Endothelial cell of umbilical vein (primary cell): ENCODE measurements at regions not wholly inside any gene's neighbourhood (a gene's known extent, or its start where the extent isn't known, plus 50 kb on each side); places are given as distances from the start of the nearest gene placed in this dataset.

Source experiments
- BruUV-seq: library from RNA; stranded (reverse); fragments of 400-500 nt; replicated peaks from 2 replicates; lab custom pipeline; 2021; lab: Mats Ljungman, UMichigan
- CTCF ChIA-PET: fragments of 300-600, 350-600 bp; sonication (Branson Sonifier 250); formaldehyde crosslinking; loops from one replicate; lab custom pipeline; 2021; ENCODE audit warnings: antibody characterized with exemption, inconsistent platforms; lab: Charles Lee
- POLR2A ChIA-PET: fragments of 300-600, 350-600 bp; sonication (Branson Sonifier 250); formaldehyde crosslinking; loops from one replicate; lab custom pipeline; 2021; ENCODE audit warnings: antibody characterized with exemption, inconsistent platforms; lab: Charles Lee
- DNase-seq: peaks from one replicate; pipeline ENCODE4 v3.0.0-alpha.2; 2011; ENCODE audit warnings: low read depth, low spot score
- FAIRE-seq: peaks from 2 replicates; lab custom pipeline; 2011; peaks lifted over from hg19 to GRCh38; lab: Jason Lieb, UNC
- H2AFZ ChIP-seq: 2 replicates; pipeline ENCODE4 v1.6.0; 2012; ENCODE audit warnings: low read depth, low read length, control low read depth, inconsistent platforms
- H3K27ac ChIP-seq: 2 replicates; pipeline ENCODE4 v1.5.1; 2011; ENCODE audit warnings: low read depth, mild to moderate bottlenecking, control low read depth, low read length, moderate library complexity; ENCODE audit not compliant: insufficient read depth
- H3K27me3 ChIP-seq, 2 experiments: 2 replicates each; pipeline versions ENCODE4 v1.6.0 to v1.6.1; 2011; ENCODE audit warnings: low read length in 2 of 2, mixed read lengths in 1 of 2; ENCODE audit not compliant: control insufficient read depth in 2 of 2, insufficient read depth in 2 of 2
- H3K36me3 ChIP-seq, 2 experiments: 2 replicates in 1 of 2; 3 replicates in 1 of 2; pipeline ENCODE4 v1.5.1; 2011; ENCODE audit warnings: low read length in 2 of 2, mild to moderate bottlenecking in 1 of 2, moderate library complexity in 1 of 2; ENCODE audit not compliant: control insufficient read depth in 2 of 2, insufficient read depth in 2 of 2; ENCODE audit errors: extremely low read depth in 1 of 2
- H3K4me1 ChIP-seq: 3 replicates; pipeline ENCODE4 v1.5.1; 2011; ENCODE audit warnings: mild to moderate bottlenecking, low read length; ENCODE audit not compliant: control insufficient read depth, insufficient read depth; ENCODE audit errors: extremely low read depth
- H3K4me2 ChIP-seq: 2 replicates; pipeline ENCODE4 v1.6.1; 2011; ENCODE audit warnings: low read length, control low read depth, mixed read lengths; ENCODE audit not compliant: insufficient read depth
- H3K4me3 ChIP-seq, 3 experiments: fragments of 200-600 bp in 1 of 3; sonication (generic), shearing (Covaris generic) in 1 of 3; replicated peaks in 1 of 3; 2 replicates each; pipeline ENCODE4 v1.5.1; 2011 to 2016; ENCODE audit warnings: control low read depth in 3 of 3, low read length in 3 of 3, mild to moderate bottlenecking in 2 of 3, inconsistent platforms in 1 of 3, low read depth in 1 of 3, moderate library complexity in 1 of 3; ENCODE audit not compliant: insufficient read depth in 1 of 3
- H3K79me2 ChIP-seq: 2 replicates; pipeline ENCODE4 v1.6.0; 2012; ENCODE audit warnings: low read length, inconsistent platforms; ENCODE audit not compliant: control insufficient read depth, insufficient read depth
- H3K9ac ChIP-seq: replicated peaks from 2 replicates; pipeline ENCODE3; 2011; ENCODE audit warnings: low read length, control low read depth; ENCODE audit not compliant: insufficient read depth; ENCODE audit errors: extremely low read depth
- H3K9me1 ChIP-seq: replicated peaks from 3 replicates; pipeline ENCODE4 v1.6.0; 2011; ENCODE audit warnings: mild to moderate bottlenecking, low read length; ENCODE audit not compliant: control insufficient read depth, insufficient read depth; ENCODE audit errors: extremely low read depth
- H3K9me3 ChIP-seq: replicated peaks from 2 replicates; pipeline ENCODE4 v1.5.1; 2012; ENCODE audit warnings: low read length, inconsistent platforms; ENCODE audit not compliant: control insufficient read depth, insufficient read depth
- H4K20me1 ChIP-seq: replicated peaks from 2 replicates; pipeline ENCODE3; 2011; ENCODE audit warnings: mild to moderate bottlenecking, low read length; ENCODE audit not compliant: control insufficient read depth, insufficient read depth; ENCODE audit errors: extremely low read depth
- EZH2 ChIP-seq: IDR thresholded peaks from 2 replicates; pipeline ENCODE4 v1.6.1; 2012; ENCODE audit warnings: borderline replicate concordance, low read depth, mild to moderate bottlenecking, moderate library complexity, low read length, inconsistent platforms; ENCODE audit not compliant: severe bottlenecking
- FOS ChIP-seq: IDR thresholded peaks from 2 replicates; pipeline ENCODE4 v1.6.1; 2011; ENCODE audit warnings: mild to moderate bottlenecking, low read length, moderate library complexity, borderline replicate concordance; ENCODE audit not compliant: insufficient read depth
- GATA2 ChIP-seq: IDR thresholded peaks from 2 replicates; pipeline ENCODE4 v1.7.0; 2011; ENCODE audit warnings: low read depth, mild to moderate bottlenecking, moderate library complexity, mixed read lengths, low read length; ENCODE audit not compliant: insufficient read length, insufficient read depth
- JUN ChIP-seq: IDR thresholded peaks from 2 replicates; pipeline ENCODE4 v1.6.1; 2011; ENCODE audit warnings: borderline replicate concordance, low read depth; ENCODE audit not compliant: insufficient read length, insufficient read depth
- MYC ChIP-seq: IDR thresholded peaks from one replicate; pipeline ENCODE4 v1.6.1; 2011; ENCODE audit warnings: mild to moderate bottlenecking, low read depth, low read length
- POLR2A ChIP-seq: IDR thresholded peaks from 2 replicates; pipeline ENCODE4 v1.6.1; 2012; ENCODE audit warnings: low read depth, mild to moderate bottlenecking, control low read depth, low read length
- POLR2AphosphoS5 ChIP-seq: IDR thresholded peaks from 2 replicates; pipeline ENCODE4 v1.6.1; 2012; ENCODE audit warnings: low read depth, mild to moderate bottlenecking, control low read depth, low read length, moderate library complexity; ENCODE audit not compliant: insufficient read depth
- dilution Hi-C: fragments of 300-500 bp; cut with MboI; formaldehyde crosslinking; loops from one replicate; pipeline ENCODE4 v1.15.0; 2019; ENCODE audit warnings: low sequenced_read_pairs; ENCODE audit not compliant: extremely low pct_ligation_motif_present
- intact Hi-C: fragments of 100-400 bp; cut with micrococcal nuclease; formaldehyde crosslinking; loops from one replicate; pipeline ENCODE4 v1.10.0; 2022
- TF ChIP-seq, protein P1 (sequence below): IDR thresholded peaks from 2 replicates; pipeline ENCODE4 v1.6.1; 2011; ENCODE audit not compliant: insufficient read depth, insufficient read length
- TF ChIP-seq, protein P2 (sequence below), 2 donors: IDR thresholded peaks; 1 replicate in 1 of 2; 2 replicates in 1 of 2; pipeline ENCODE4 v1.5.1; 2011; ENCODE audit warnings: low read length in 2 of 2, mild to moderate bottlenecking in 2 of 2, moderate library complexity in 2 of 2, control low read depth in 1 of 2, inconsistent platforms in 1 of 2, low read depth in 1 of 2; ENCODE audit not compliant: insufficient read depth in 1 of 2; ENCODE audit errors: extremely low read depth in 1 of 2

DNA sequence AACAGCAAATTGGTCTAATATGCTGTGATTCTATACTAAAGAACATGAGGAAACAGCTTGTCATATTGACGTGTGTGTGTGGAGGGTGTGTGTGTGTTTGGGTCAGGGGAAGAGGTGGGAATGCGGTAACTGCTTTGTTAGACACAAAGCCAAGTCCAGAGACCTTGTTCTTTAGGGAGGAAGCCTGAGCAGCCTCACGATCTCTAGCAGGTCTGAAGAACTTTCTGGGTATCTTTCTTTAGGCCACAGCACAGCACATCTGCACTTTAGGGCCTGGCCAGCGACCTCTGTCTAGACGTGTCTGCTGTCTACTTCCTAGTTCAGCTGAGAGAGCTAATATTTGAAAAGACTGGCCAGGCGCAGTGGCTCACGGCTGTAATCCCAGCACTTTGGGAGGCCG, 220.0 kb upstream of the TPRG1 start:
- Histone ChIP-seq H3K9me3 (no peaks in the 10 kb centered on the region), H3K4me3 (no peak overlapping the region), H3K4me1 (peaks cover 45% of the 10 kb centered on the region), H4K20me1 (no peaks in the 10 kb centered on the region), H3K79me2 (no peaks in the 10 kb centered on the region), H2AFZ (no peak overlapping the region), H3K36me3 (no peaks in the 10 kb centered on the region), H3K9me1 (no peaks in the 10 kb centered on the region), H3K4me2 (no peak overlapping the region), H3K9ac (peak overlapping the region; percentile 39), H3K27ac (peak overlapping the region; percentile 92), H3K27me3 (no peaks in the 10 kb centered on the region)
- dilution Hi-C loops: loop anchor here (5.0 kb wide), 1 partner anchor 1209 kb away; no protein-coding TSS in a partner anchor
- ChIA-PET CTCF (interaction anchor here (1.2 to 8.7 kb wide), 5 partner anchors 119 to 1213 kb away, joined by 3 to 466 read pairs (median 7); partner anchors contain the start of gene BCL6), POLR2A (no interaction called here)
- intact Hi-C loops: loop anchor here (2.0 to 5.0 kb wide), 6 partner anchors 184 to 514 kb away; no protein-coding TSS in a partner anchor
- no TSS peak for BruUV-seq
- FAIRE-seq: no peak
- TF ChIP-seq, protein P1, sequence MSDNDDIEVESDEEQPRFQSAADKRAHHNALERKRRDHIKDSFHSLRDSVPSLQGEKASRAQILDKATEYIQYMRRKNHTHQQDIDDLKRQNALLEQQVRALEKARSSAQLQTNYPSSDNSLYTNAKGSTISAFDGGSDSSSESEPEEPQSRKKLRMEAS: no peak
- TF ChIP-seq POLR2A: no peak
- no peak for TF ChIP-seq MYC
- TF ChIP-seq FOS: no peak
- no peak for TF ChIP-seq POLR2AphosphoS5
- no peak for TF ChIP-seq EZH2
- TF ChIP-seq, protein P2, sequence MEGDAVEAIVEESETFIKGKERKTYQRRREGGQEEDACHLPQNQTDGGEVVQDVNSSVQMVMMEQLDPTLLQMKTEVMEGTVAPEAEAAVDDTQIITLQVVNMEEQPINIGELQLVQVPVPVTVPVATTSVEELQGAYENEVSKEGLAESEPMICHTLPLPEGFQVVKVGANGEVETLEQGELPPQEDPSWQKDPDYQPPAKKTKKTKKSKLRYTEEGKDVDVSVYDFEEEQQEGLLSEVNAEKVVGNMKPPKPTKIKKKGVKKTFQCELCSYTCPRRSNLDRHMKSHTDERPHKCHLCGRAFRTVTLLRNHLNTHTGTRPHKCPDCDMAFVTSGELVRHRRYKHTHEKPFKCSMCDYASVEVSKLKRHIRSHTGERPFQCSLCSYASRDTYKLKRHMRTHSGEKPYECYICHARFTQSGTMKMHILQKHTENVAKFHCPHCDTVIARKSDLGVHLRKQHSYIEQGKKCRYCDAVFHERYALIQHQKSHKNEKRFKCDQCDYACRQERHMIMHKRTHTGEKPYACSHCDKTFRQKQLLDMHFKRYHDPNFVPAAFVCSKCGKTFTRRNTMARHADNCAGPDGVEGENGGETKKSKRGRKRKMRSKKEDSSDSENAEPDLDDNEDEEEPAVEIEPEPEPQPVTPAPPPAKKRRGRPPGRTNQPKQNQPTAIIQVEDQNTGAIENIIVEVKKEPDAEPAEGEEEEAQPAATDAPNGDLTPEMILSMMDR (IDR thresholded peaks at IDR 0.05; ENCODE audit: extremely low read depth in 1 of 2, insufficient read depth in 1 of 2, low read depth in 1 of 2, low read length in 2 of 2): no peak
- TF ChIP-seq JUN: no peak
- TF ChIP-seq GATA2: no peak
- DNase-seq: peak; percentile 21
